PC-3 (cell line): ENCODE measurements at regions not wholly inside any gene's neighbourhood (a gene's known extent, or its start where the extent isn't known, plus 50 kb on each side); places are given as distances from the start of the nearest gene placed in this dataset.

Source experiments
- ATAC-seq: fragments of 200-7000 bp; cut with Tn5 transposase; 2 replicates; pipeline ENCODE4 v1.9.1; 2020; ENCODE audit warnings: mild to moderate bottlenecking, moderate library complexity
- BruUV-seq: library from RNA; stranded (reverse); fragments of 400-500 nt; replicated peaks from 2 replicates; lab custom pipeline; 2021; lab: Mats Ljungman, UMichigan
- CTCF ChIA-PET: fragments of 300-600 bp; sonication (Branson Sonifier 250); formaldehyde crosslinking; loops from one replicate; lab custom pipeline; 2022; ENCODE audit warnings: antibody characterized with exemption; lab: Charles Lee
- POLR2A ChIA-PET: fragments of 300-600 bp; sonication (Branson Sonifier 250); formaldehyde crosslinking; loops from one replicate; lab custom pipeline; 2022; ENCODE audit warnings: antibody characterized with exemption; ENCODE audit not compliant: unreplicated experiment; lab: Charles Lee
- DNase-seq: peaks from one replicate; pipeline ENCODE4 v3.0.0-alpha.2; 2015
- H2AFZ ChIP-seq: fragments of 300-600 bp; sonication (generic); 2 replicates; pipeline ENCODE4 v1.6.0; 2016; ENCODE audit warnings: antibody characterized with exemption, low read length
- H3F3A ChIP-seq: fragments of 300-600 bp; sonication (generic); one replicate; pipeline ENCODE4 v1.6.0; 2017; ENCODE audit warnings: antibody characterized with exemption, low read length, control low read depth, mild to moderate bottlenecking; ENCODE audit not compliant: unreplicated experiment
- H3K27ac ChIP-seq: fragments of 300-600 bp; sonication (generic); 2 replicates; pipeline ENCODE4 v1.5.1; 2016; ENCODE audit warnings: mild to moderate bottlenecking, low read length
- H3K27me3 ChIP-seq: fragments of 300-600 bp; sonication (generic); 2 replicates; pipeline ENCODE4 v1.6.1; 2016; ENCODE audit warnings: low read length, mixed read lengths
- H3K36me3 ChIP-seq: fragments of 300-600 bp; sonication (generic); 2 replicates; pipeline ENCODE4 v1.6.1; 2016; ENCODE audit warnings: low read depth, mixed run types, low read length, mixed read lengths
- H3K4me1 ChIP-seq: fragments of 300-600 bp; sonication (generic); 2 replicates; pipeline ENCODE4 v1.5.1; 2016; ENCODE audit warnings: low read length; ENCODE audit not compliant: insufficient read depth
- H3K4me2 ChIP-seq: fragments of 300-600 bp; sonication (generic); 2 replicates; pipeline ENCODE4 v1.6.0; 2016; ENCODE audit warnings: low read length
- H3K4me3 ChIP-seq: fragments of 300-600 bp; sonication (generic); 2 replicates; pipeline ENCODE4 v1.5.1; 2016; ENCODE audit warnings: mild to moderate bottlenecking, low read length, mixed read lengths
- H3K79me2 ChIP-seq: fragments of 300-600 bp; sonication (generic); 2 replicates; pipeline ENCODE4 v1.6.1; 2017; ENCODE audit warnings: low read length, mixed read lengths
- H3K9ac ChIP-seq: fragments of 300-600 bp; sonication (generic); 2 replicates; pipeline ENCODE4 v1.6.0; 2016; ENCODE audit warnings: mild to moderate bottlenecking, low read length
- H3K9me2 ChIP-seq: fragments of 300-600 bp; sonication (generic); replicated peaks from 2 replicates; pipeline ENCODE4 v1.6.1; 2016; ENCODE audit warnings: mixed run types, low read length, mixed read lengths
- H3K9me3 ChIP-seq: fragments of 300-600 bp; sonication (generic); 2 replicates; pipeline ENCODE4 v1.6.1; 2016; ENCODE audit warnings: low read length, mixed read lengths
- H4K20me1 ChIP-seq: fragments of 300-600 bp; sonication (generic); 2 replicates; pipeline ENCODE4 v1.6.1; 2016; ENCODE audit warnings: low read length, mixed read lengths
- CTCF ChIP-seq: fragments of 300-600 bp; sonication (generic); conservative IDR thresholded peaks from 2 replicates; pipeline ENCODE4 v1.5.1; 2017; ENCODE audit warnings: antibody characterized with exemption, low read depth, mild to moderate bottlenecking, low read length
- EZH2 ChIP-seq: fragments of 300-600 bp; sonication (generic); IDR thresholded peaks from one replicate; pipeline ENCODE4 v1.6.1; 2017; ENCODE audit warnings: antibody characterized with exemption, mild to moderate bottlenecking, low read length; ENCODE audit not compliant: unreplicated experiment
- EZH2phosphoT487 ChIP-seq: fragments of 300-600 bp; sonication (generic); IDR thresholded peaks from 2 replicates; pipeline ENCODE4 v1.6.1; 2018; ENCODE audit warnings: mild to moderate bottlenecking, antibody characterized with exemption, low read length, borderline replicate concordance
- intact Hi-C: fragments of 100-400 bp; cut with micrococcal nuclease; formaldehyde crosslinking; loops from 2 replicates; pipeline ENCODE4 v1.9.0; 2023

- H3K4me3 ChIP-seq = no peak overlapping the region
- ChIA-PET CTCF (no interaction called here), POLR2A (no interaction called here)
- no peaks in the 10 kb centered on the region for H3K36me3 ChIP-seq
- DNase-seq = no peak
- no peaks in the 10 kb centered on the region for H3K9me3 ChIP-seq
- no peaks in the 10 kb centered on the region for H3F3A ChIP-seq
- H3K27ac ChIP-seq = no peak overlapping the region
- no peak for TF ChIP-seq CTCF
- no peak for TF ChIP-seq EZH2
- no peak for TF ChIP-seq EZH2phosphoT487
- H3K4me1 ChIP-seq = no peaks in the 10 kb centered on the region
- intact Hi-C loops = no loop called here
- BruUV-seq = no TSS peak
- no peaks in the 10 kb centered on the region for H4K20me1 ChIP-seq
- no peak overlapping the region for H3K9ac ChIP-seq
- H2AFZ ChIP-seq = no peak overlapping the region
- no peaks in the 10 kb centered on the region for H3K79me2 ChIP-seq
- H3K9me2 ChIP-seq = no peaks in the 10 kb centered on the region
- no peak overlapping the region for H3K4me2 ChIP-seq
- no peak for ATAC-seq
- no peaks in the 10 kb centered on the region for H3K27me3 ChIP-seq
These were observed 427.9 kb downstream of the TXNL1 start for GRCh38 chr18:56210520-56210919.

GRCh38 chr18:56207989-56208388 lies 430.4 kb downstream of the TXNL1 start:
- H3K4me3 ChIP-seq = no peak overlapping the region
- H3K4me1 ChIP-seq = no peaks in the 10 kb centered on the region
- no peaks in the 10 kb centered on the region for H3K36me3 ChIP-seq
- ATAC-seq = no peak
- no peaks in the 10 kb centered on the region for H3K27me3 ChIP-seq
- H3F3A ChIP-seq = no peaks in the 10 kb centered on the region
- intact Hi-C loops = no loop called here
- H3K4me2 ChIP-seq = no peak overlapping the region
- H3K9ac ChIP-seq = no peak overlapping the region
- H3K9me2 ChIP-seq = no peaks in the 10 kb centered on the region
- POLR2A ChIA-PET = no interaction called here
- no peak overlapping the region for H3K27ac ChIP-seq
- no peaks in the 10 kb centered on the region for H3K79me2 ChIP-seq
- no TSS peak for BruUV-seq
- TF ChIP-seq CTCF = no peak
- no peak for TF ChIP-seq EZH2phosphoT487
- TF ChIP-seq EZH2 = no peak
- no peaks in the 10 kb centered on the region for H3K9me3 ChIP-seq
- no peak overlapping the region for H2AFZ ChIP-seq
- H4K20me1 ChIP-seq = no peaks in the 10 kb centered on the region
- CTCF ChIA-PET = no interaction called here
- no peak for DNase-seq

- Histone ChIP-seq H3K36me3 (no peaks in the 10 kb centered on the region), H3K9me2 (no peaks in the 10 kb centered on the region), H3K9me3 (no peaks in the 10 kb centered on the region), H3K4me3 (no peak overlapping the region), H3K79me2 (no peaks in the 10 kb centered on the region), H3K4me1 (peaks cover 12% of the 10 kb centered on the region), H3K27ac (no peak overlapping the region), H3K4me2 (no peak overlapping the region), H3K9ac (no peak overlapping the region), H2AFZ (no peak overlapping the region), H3K27me3 (no peaks in the 10 kb centered on the region), H4K20me1 (no peaks in the 10 kb centered on the region), H3F3A (no peaks in the 10 kb centered on the region)
- no peak for DNase-seq
- TF ChIP-seq CTCF (no peak), EZH2 (no peak), EZH2phosphoT487 (no peak)
- ChIA-PET CTCF (no interaction called here), POLR2A (no interaction called here)
- intact Hi-C loops = no loop called here
- no TSS peak for BruUV-seq
- no peak for ATAC-seq
These were observed 434.3 kb downstream of the TXNL1 start for GRCh38 chr18:56204052-56204451.
